Pulmonary artery endothelial cell (primary cell): ENCODE measurements at regions not wholly inside any gene's neighbourhood (a gene's known extent, or its start where the extent isn't known, plus 50 kb on each side); places are given as distances from the start of the nearest gene placed in this dataset.
"Not testable (repeated sequence)": the region's sequence is repeated elsewhere in the genome, so short reads cannot be mapped to it uniquely, and the experiment has no call there.

Experiments
- DNase-seq: peaks from one replicate; pipeline ENCODE4 v3.0.0-alpha.2; 2011; ENCODE audit warnings: low read depth, low spot score

DNA sequence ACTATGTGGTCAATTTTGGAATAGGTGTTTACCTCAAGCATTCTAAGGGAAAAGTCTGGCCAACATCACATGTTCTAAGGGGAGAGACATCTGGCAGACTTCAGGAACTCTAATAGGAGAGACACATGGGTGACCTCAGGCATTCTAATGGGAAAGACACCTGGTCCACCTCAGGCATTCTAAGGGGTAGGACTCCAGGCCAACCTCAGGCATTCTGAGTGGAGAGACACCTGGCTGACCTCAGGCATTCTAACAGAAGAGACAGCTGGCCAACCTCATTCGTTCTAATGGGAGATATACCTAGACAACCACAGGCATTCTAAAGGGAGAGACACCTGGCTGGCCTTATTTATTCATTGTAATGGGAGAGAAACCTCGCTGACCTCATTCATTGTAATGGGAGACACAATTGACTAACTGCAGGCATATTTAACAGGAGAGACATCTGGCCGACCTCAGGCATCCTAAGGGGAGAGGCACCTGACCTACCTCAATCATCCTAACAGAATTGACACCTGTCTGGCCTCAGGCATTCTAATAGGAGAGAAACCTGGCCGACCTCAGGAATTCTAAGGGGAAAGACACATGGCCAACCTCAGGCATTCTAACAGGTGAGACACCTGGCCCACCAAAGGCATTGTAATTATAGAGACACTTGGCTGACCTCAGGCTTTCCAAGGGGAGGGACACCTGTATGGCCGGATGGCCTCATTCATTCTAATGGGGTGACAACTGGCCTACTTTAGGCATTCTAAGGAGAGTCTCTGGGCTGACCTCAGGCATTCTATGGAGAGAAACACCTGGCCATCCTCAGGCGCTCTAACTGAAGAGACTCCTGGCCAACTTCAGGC, 1346.8 kb downstream of the UQCRFS1 start:
- DNase-seq, result no peak

DNA sequence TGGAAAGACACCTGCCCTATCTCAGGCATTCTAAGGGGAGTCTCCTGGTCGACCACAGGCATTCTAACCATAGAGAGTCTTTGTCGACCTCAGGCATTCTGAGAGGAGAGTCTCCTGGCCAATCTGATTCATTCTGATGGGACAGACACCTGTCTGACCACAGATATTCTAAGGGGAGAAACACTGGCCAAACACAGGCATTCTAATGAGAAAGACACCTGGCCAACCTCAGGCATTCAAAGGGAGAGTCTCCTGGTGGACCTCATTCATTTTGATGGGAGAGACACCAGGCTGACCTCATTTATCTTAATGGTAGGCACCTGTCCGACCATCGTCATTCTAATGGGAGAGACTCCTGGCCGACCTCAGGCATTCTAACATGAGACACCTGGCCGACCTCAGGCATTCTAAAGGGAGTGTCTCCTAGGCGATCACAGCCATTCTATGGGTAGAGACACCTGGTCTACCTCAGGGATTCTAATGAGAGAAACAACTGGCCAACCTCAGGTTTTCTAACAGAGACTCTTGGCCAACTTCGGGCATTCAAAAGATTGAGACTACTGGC, 1351.5 kb downstream of the UQCRFS1 start:
- DNase-seq, result no peak

DNA sequence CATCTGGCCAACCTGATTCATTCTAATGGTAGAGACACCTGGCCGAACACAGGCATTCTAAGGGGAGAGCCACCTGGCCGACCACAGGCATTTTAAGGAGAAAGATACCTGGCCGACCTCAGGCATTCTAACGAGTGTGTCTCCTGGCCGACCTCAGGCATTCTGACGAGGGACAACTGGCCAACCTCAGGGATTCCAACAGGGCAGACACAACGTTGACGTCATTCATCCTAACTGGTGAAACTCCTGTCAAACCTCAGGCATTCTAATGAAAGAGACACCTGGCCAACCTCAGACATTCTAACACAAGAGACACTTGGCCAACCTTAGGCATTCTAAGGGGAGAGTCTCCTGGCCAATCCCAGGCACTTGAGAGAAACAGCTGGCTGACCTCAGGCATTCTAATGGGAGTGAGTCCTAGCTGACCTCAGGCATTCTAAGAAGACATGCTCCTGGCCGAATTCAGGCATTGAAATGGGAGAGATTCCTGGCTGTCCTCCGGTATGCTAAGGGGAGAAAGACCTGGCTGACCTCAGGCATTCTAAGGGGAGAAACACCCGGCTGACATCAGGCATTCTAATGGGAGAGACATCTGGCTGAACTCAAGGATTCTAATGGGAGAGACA, 1352.5 kb downstream of the UQCRFS1 start:
- no peak for DNase-seq

DNA sequence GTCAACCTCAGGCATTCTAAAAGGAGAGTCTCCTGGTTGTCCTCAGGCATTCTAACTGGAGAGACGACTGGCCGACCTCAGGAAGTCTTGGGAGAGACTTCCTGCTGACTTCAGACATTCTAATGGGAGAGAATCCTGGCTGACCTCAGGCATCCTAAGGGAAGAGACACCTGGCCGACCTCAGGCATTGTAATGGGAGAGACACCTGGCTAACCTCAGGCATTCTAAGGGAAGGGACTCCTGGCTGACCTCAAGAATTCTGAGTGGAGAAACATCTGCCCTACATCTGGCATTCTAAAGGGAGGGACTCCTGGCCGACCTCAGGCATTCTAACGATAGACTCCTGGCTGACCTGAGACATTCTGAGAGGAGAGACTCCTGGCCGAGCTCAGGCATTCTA, 1353.3 kb downstream of the UQCRFS1 start:
- DNase-seq, result no peak

DNA sequence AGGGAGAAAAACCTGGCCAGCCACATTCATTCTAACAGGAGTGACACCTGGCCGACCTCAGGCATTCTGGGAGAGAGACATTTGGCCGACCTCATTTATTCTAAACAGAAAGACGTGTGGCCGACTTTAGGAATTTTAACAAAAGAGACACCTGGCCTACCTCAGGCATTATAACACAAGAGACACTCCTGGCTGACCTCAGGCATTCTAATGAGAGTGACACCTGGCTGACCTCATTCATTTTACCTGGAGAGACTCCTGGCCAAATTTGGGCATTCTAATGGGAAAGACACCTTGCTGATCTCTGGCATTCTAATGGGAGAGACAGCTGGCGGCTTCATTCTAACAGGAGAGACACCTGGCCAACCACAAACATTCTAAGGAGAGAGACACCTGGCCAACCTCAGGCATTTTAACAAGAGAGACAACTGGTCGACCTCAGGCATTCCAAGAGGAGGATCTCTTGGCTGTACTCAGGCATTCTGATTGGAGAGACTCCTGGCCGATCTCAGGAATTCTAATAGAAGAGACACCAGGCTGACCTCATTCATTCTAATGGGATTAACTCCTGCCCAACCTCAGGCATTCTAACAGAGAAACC, 1353.9 kb downstream of the UQCRFS1 start:
- DNase-seq, result no peak

DNA sequence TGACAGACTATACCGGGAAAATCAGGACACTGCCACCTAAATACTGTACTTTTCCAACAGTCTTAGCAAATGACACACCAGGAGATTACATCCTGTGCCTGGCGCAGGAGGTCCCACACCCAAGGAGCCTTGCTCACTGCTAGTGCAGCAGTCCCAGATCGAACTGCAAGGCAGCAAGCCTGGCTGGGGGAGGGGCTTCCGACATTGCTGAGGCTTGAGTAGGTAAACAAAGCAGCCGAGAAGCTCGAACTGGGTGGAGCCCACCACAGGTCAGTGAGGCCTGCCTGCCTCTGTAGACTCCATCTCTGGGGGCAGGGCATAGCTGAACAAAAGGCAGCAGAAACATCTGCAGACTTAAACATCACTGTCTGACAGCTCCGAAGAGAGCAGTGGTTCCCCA, 1360.0 kb downstream of the UQCRFS1 start:
- DNase-seq, result not testable (repeated sequence)

DNA sequence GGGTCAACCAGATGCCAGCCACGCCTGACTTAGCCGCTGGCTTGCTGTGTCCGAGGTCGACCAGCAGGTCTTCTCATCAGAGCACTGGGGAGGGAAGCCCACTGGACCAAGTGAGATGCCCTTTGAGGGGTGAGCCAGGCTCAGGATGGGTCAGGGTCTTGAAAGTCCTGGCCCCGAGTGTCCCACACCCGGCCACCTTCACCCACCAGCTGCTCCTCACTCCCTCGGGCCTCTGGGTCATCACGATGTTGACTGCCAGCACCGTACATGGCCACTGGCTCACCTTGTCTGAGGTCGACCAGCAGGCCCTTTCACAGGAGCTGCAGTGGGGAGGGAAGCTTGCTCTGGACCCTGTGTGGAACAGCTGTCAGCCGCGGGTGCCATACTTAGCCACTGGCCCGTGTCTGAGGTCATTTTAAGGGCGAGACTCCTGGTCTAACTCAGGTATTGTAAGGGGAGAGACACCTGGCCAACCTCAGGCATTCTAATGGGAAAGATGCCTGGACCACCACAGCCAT, 1361.3 kb downstream of the UQCRFS1 start:
- no peak for DNase-seq

DNA sequence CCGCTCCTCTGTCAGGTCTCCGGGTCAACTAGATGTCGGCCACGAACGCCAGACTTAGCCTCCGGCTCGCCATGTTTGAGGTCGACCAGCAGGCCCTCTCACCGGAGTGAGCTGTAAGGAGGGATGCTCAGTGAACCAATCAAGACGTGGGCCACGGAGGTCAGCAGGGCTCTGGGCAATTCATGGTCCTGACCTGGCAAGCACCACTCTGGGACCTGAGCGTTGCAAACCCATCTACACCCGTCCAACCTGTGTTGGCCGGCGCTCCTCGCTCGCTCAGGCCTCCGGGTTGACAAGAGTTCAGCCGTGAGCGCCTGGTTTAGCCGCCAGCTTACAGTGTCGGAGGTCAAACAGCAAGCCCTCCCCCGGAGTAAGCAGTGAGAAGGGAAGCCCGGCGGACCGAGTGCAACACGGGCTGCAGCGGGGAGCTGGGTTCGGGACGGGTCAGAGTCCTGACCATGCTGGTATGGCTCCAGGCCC, 1361.9 kb downstream of the UQCRFS1 start:
- no peak for DNase-seq

DNA sequence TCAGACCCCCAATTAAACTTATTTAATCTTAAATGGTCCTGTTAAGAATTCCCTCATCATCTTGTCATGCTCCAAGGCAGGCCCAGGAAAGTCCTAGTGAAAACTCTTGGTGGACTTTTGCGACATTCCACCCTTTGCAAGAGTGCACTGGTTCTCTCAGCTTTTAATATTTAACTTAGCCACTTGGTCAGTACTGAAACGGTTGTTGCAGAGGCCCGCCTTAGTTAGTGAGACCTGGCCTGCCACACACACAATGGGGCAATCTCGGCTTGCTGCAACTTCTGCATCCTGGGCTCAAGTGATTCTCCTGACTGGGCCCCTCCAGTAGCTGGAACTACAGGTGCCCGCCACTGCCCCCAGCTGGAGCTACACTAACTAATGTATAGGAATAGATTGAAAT, 1366.0 kb downstream of the UQCRFS1 start:
- DNase-seq, result no peak

DNA sequence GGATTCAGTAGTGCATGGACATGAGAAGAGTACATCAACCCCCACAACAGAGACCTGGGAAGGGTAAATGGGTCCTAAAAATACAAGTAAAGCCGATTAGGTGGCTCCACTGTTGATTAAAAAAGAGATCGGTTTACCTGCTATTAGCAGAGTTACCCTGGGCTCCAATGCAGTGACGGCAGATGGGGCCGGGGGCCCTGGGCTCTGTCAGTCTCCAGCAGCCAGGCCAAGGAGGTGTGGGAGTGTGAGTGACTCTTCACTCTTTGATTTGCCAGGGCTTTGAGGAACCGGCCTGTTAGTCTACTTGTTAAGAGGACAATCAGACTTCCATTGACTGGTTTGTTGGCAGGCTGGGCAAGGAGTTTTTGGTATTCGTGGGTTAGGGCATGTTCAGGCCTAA, 1368.7 kb downstream of the UQCRFS1 start:
- no peak for DNase-seq

DNA sequence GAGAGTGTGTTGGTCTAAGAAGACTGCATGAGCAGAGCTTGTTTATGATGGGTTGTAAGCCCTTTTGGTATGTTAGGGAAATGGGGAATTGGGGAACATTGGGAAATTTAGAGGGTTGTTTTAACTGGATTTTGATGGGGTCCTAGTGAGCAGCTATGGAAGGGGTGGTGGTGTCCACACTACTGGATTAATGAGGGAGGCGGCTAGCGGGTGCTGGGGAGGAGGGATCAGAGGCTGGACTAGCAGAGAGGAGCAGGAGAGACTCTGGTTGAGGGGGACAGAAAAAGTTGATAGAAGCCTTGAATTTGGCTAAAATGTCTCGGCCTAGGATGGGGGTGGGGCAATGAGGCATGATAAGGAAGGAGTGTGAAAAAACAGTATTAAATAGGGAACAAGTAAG, 1369.1 kb downstream of the UQCRFS1 start:
- no peak for DNase-seq

DNA sequence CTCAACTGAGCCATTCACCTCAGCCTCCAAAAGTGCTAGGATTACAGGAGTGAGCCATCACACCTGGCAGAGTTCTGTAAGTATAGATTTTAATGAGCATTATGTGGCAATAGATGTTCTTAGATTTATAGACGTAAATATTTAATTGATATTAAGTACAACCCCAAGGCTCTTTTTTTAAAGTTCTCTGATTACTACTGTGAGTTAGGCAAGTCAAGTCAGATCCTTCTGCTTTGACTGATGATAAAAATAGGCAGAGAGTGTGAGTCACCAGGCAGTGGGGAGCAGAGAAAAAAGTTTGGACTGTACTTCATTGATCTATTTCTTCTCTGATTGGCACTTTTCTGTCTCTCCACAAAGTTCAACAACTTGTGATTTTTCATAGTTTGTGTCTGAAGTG, 1379.9 kb downstream of the UQCRFS1 start:
- DNase-seq, result no peak

DNA sequence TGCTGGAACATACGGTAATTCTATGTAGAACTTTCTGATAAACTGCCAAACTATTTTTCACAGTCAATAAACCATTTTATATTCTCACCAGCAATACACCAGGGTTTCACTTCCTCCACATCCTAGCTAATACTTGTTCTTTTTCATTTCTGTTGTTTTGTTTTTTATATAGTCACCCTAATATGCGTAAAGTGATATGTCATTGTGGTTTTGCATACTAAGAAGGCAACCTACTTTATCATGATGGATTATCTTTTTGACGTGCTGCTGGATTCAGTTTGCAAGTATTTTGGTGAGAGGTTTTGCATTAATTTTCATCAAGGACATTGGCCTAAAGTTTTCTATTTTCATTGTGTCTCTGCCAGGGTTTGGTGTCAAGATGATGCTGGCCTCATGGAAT, 1384.1 kb downstream of the UQCRFS1 start:
- no peak for DNase-seq

DNA sequence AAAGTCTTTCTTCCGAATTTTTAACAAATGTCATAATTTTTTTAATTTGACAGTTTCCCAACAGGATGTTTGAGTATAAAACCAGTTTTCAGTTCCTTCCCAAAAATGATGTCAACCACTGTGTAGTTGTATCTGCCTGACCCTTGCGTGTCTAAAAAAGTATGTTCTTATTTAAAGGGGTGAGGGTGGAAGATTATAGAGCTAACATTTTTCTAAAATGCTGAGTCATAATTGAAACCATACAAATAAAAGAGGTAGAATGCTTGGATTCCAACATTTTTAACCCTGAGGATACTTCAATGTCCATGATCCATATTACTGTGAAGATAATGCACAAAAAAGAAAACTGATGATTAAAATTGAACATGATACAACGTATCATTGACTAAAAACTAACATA, 1388.8 kb downstream of the UQCRFS1 start:
- DNase-seq, result no peak

DNA sequence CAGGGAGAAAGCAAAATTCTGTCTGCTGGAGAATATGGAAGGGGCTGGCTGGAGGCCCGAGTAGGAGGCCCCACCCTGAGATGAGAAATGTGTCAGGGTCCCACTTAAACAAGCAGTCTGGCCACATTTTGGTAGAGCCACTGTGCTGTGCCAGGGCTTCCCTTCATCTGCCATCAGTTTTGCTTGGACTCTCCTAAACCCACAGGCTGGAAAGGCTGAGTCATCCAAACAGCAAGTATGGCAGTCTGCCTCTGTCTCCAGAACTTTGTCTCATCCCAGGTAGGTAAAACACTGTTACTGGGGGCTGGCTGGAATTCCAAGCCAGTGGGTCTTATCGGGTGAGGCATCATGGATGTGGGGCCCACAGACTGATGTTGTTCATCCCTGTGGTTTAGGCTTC, 1390.6 kb downstream of the UQCRFS1 start:
- DNase-seq, result no peak

DNA sequence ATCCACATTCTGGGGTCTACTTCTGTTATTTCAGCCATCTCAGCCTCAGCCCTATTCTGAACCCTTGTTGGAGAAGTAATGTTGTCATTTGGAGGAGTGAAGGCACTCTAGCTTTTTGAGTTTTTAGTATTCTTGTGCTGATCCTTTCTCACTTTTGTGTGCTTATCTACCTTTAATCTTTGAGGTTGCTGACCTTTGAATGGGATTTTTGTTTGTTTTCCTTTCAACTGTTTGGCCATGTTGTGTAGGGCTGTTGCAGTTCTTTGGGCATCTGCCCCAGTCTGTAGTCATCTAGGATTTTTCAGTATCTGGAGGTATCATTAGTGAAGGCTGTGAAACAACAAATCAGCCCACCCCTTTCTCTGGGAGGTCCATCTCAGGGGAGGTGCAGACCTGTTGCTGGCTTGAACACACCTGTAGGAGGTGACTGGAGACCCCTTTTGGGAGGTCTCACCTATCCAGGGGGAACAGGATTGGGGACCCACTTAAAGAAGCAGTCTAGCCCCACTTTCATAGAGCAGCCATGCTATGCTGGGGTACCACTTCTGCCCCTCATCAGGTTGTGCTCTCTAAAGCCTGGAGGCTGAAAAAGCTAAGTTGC, 1391.4 kb downstream of the UQCRFS1 start:
- no peak for DNase-seq

DNA sequence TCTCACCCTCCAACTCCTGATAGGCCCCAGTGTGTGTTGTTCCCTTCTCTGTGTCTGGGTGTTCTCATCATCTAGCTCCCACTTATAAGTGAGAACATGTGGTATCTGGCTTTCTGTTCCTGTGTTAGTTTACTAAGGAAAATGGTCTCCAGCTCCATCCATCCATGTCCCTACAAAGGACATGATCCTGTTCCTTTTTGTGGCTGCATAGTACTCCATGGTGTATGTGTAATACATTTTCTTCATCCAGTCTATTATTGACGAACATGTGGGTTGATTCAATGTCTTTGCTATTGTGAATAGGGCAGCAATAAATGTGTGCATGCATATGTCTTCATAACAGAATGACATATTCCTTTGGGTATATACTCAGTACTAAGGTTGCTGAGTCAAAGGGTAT, 1397.0 kb downstream of the UQCRFS1 start:
- no peak for DNase-seq

DNA sequence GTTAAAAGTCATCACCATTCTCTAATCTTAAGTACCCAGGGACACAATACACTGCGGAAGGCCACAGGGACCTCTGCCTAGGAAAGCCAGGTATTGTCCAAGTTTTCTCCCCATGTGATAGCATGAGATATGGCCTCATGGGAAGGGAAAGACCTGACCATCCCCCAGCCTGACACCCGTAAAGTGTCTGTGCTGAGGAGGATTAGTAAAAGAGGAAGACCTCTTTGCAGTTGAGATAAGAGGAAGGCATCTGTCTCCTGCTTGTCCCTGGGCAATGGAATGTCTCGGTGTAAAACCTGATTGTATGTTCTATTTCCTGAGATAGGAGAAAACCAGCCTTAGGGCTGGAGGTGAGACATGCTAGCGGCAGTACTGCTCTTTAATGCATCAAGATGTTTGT, 1398.1 kb downstream of the UQCRFS1 start:
- DNase-seq, result not testable (repeated sequence)

DNA sequence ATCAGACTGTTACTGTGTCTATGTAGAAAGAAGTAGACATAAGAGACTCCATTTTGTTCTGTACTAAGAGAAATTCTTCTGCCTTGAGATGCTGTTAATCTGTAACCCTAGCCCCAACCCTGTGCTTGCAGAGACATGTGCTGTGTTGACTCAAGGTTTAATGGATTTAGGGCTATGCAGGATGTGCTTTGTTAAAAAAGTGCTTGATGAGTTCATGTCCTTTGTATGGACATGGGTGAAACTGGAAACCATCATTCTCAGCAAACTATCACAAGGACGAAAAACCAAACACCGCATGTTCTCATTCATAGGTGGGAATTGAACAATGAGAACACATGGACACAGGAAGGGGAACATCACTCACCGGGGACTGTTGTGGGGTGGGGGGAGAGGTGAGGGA, 1398.7 kb downstream of the UQCRFS1 start:
- DNase-seq, result not testable (repeated sequence)

DNA sequence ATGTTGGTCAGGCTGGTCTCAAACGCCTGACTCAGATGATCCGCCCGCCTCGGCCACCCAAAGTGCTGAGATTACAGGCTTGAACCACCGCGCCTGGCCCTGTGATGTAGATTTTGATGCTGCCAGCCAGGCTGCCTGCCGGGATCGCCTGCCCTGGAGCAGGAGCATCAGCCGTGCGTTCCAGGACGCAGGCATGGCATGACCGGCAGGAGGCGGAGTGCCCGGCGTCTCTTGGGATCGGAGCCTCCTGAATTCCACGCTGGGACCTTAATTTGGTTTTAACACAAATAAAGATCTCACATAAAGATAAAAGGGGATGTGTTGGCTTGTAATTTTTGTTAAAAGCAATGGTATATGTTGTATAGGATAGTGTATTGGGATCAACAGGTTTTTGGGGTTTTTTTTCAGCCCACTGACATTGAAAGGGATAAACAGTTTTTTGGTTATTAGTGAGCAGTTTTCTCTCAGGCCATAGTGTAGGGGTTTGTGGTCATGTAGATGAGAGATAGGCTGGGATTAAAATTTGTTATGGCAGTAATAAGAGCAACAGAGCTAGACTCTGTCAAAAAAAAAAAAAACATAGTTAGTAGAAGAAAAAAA, 1406.4 kb downstream of the UQCRFS1 start:
- no peak for DNase-seq

DNA sequence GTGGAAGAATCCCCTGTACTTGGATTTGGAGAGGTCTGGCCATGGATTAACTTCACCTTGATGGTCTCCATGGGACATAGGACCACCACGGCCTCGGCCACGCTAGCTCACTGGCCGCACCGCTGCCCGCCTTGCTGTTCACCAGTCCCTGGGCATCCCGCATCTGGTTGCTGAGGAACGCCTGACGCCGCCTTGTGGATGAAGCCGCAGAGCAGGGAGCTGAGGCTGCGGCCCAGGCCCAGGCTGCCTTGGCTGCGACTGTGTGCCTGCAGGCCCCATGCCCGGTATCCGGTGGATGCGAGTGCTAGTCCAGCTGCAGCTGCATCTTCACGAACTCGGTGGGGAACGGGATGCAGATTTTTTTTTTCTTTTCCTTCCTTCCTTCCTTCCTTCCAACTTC, 1407.1 kb downstream of the UQCRFS1 start:
- DNase-seq, result no peak
